NCI-H510A treated with DMSO at 0.1 percent for 48 hours (cell line): ENCODE measurements at regions not wholly inside any gene's neighbourhood (a gene's known extent, or its start where the extent isn't known, plus 50 kb on each side); places are given as distances from the start of the nearest gene placed in this dataset.

ENCODE experiments used
- DNase-seq: peaks from one replicate; lab custom pipeline; 2025; lab: John Stamatoyannopoulos, UW

DNA sequence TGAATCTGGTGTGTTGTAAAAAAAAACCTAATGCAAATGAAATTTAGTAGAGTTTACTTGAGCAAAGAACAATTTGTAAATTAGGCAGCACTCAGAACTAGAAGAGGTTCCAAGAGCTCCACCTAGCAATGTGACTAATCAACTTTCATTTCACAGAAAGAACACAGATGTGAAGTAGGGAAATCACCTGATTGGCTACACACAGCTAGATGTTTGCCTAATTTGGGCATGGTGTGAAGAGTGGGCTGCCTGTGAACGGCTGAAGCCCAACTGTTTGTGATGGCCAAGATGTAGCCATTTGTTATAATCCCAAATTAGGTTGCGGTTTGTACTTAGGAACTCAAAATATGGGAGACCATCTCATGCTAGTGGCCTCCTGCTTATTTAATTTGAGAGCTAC lies 724.4 kb upstream of the SLITRK5 start:
- DNase-seq, result no peak

DNA sequence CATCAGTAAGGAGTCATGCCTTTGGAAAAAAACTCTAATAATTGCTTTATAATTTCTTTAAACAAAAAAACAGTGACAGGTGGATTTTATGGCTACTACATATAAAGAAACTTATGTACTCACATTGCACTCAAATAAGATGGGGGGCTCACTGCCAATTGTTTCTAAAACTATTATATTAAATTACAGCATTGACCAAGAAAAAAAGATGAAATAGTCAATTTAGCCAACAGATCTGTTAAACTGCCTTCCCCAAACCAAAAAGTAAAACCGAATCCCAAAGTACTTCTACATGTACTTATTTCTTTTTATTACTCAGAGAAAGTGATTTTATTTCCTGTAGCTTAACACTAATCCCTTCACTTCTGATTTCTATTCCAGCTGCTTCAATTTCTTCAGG lies 716.8 kb upstream of the SLITRK5 start:
- no peak for DNase-seq

DNA sequence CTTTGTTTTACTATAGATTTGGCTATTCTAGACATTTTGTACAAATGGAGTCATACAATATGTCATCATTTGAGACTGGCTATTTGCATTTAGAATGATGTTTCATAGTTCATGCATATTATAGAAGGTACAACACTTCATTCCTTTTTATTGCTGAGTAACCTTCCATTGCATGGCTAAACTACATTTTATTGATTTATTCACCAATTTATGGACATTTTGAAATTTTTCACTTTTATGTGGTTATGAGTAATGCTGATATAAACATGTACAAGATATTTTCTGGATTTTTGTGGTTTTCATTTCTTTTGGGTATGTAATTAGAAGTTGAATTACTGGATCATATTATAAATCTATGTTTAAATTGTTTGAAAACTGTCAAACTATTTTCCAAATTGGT lies 710.3 kb upstream of the SLITRK5 start:
- DNase-seq, result no peak

DNA sequence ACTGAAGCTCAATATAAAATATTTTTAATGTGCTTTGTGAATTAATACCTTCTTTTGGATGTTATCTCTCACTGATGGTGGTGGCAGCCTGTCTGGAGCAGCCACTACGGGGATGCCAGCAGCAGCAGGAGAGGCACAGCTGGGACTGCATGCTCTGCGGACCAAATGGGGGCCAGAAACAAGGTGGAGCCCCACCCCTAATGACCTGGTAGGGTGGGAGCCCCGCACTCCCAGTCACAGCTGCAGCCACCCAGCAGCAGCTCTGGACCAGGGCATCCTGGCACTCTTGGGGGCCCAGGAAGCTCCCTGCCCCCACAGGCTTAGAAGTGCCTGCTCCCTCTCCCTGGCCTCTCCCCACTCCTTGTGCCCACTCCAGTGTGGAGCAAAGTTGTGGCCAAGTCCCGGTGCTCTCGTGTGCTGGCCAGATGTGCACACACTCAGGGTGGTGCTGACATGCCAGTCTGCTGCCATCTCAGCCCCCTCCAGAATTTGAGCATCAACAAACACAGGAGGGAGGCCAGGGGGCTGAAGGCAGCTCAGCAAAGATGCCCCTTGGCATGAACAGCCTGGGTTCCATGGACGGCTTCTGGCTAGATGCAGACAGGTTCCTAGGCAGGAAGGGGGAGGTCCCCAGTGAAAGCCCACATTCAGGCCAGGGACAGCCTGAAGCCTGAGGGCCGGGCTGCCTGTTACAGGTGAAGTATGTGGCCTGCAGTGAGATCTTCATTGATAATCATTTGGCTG lies 696.7 kb upstream of the SLITRK5 start:
- no peak for DNase-seq

DNA sequence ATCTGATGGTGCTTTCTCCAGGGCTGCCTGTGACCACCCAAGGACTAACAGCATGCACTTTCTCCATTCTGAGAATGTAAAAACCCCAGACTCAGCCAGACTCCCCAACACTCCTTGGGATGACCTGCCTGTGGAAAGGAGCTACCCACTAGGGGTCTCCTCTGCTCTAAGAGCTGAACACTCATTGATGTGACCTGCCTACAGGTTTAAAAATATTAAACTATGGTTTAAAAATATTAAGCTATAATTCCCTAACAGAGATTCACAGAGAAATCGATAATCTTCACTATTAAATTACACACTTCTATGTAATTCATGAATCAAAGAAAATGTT lies 696.2 kb upstream of the SLITRK5 start:
- DNase-seq, result no peak

DNA sequence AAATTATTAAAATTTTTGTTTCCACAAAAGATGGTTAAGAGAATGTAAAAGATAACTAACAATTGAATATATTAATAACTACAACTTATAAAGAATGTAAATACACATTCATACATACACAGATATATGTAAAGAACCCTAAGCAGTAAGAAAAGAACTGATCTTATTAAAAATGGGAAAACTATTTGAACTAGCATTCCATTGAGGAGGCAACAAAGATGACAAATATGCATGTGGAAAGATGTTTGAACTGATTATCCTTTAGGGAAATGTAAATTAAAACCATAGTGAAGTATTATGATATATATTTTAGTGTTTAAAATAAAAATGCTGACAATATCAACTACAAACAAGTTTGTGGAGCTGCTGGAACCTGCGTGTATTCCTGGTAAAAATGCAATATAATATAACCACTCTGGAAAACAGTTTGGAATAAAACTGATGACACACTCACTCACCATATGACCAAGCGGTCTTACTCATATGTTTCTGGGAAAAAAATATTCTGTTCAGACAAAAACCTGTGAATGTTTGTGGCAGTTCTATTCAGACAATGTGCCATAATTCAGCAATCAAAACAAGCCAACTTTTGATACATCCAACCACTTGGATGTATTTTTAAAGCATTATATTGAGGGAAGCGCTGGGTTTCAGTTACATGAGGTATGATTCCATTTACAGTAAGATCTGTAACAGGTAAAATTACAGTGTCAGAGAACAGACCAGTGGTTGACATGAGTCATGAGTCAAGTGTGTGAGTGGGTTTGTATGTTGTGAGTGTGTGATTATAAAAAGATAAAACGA lies 694.4 kb upstream of the SLITRK5 start:
- no peak for DNase-seq

DNA sequence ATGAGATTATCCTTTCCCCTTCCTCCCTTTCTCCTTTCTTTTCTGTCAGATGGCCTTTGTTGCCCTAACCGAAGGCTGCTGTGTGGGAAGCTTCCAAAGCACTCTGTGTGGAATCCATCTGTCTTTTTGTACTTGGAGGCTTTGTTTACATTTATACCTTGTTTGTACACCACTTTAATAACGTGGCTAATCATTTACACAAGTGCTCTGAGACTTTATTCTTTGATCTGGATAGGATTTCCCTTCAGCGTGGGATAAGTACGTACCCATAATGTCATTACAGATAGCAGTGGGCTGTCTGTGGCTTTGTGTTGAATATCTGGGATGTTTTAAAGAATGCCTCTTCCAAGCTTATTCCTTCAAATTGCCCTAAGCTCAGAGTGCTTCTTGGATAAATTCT lies 684.7 kb upstream of the SLITRK5 start:
- peak; percentile 84 for DNase-seq

DNA sequence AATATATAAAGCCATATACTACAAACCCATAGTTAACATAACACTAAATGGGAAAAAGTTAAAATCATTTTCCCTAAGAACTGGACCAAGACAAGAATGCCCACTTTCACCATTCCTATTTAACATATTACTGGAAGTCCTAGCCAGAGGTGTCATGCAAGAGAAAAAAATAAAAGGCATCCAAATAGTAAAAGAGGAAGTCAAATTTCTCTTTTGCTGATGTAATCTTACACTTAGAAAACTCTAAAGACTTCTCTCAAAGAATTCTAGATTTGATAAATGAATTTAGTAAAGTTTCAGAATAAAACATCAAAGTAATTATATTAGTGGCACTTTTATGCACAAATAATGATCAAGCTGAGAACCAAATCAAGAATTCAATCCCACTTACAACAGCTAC lies 678.9 kb upstream of the SLITRK5 start:
- DNase-seq, result no peak

DNA sequence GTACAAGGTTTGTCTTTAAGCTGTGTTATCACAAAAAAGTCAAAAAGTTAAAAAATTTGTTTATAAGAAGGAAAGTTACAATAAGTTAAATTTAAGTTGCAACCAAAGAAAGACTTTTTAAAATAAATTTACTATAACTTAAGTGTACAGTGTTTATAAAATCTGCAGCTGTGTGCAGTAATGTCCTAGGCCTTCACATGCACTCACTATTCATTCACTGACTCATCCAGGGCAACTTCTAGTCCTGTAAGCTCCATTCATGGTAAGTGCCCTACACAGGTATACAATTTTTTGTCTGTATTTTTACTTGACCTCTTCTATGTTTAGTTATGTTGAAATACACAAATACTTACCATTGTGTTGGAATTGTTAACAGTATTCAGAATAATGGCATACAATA lies 667.9 kb upstream of the SLITRK5 start:
- DNase-seq, result no peak

DNA sequence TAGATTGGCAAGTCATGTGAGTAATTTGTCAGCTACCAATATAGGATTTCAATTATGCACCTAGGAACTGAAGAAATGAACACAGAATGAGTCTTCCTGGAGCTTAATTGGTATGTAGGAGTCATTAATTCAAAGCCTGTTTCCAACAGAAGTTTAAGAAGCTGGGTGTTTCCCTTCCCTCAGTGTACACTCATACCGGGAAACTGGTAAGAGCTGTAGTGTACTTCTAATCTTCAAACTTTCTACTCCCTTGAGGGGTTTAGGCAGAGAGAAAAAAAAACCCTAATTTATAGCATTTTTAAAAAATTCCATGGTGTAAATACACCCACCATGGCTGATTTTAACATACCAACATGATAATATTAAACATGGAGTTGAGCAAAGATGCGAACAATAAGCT lies 665.7 kb upstream of the SLITRK5 start:
- no peak for DNase-seq

DNA sequence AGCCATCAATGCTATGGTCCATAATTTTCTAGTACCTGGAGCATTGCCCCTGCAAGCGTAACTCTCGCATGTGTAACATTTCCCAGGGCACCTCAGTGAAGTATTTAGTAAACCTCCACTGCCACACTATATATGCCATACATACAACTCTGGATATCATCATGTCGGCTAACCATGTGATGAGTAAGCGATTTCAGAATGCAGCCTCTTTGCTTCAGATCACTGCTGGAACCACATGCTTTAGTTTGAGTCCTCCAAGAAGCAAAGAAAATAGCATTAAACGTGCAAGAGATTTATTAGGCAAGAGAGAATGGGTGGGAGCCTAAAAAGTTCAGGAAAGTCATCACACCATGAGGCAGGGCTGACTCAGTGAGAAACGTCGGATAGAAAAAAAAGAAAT lies 635.6 kb upstream of the SLITRK5 start:
- no peak for DNase-seq

DNA sequence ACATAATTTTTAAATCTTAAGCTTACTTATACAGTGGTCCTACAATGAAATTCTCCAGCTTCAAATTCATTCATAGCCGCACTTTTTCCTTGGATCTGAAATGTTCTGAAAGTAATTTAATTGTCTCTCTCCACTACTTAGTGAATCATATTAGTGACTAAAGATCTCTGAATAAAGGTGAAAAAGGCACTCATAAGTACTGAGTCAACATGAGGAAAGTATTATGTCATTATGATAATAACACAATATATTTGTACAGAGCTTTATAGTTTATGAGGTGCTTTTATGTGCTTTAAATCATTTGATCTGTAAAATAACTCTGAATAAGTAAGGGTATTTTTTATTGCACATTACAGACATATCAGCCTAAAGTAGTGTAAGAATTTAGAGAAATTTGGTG lies 628.2 kb upstream of the SLITRK5 start:
- DNase-seq, result no peak

DNA sequence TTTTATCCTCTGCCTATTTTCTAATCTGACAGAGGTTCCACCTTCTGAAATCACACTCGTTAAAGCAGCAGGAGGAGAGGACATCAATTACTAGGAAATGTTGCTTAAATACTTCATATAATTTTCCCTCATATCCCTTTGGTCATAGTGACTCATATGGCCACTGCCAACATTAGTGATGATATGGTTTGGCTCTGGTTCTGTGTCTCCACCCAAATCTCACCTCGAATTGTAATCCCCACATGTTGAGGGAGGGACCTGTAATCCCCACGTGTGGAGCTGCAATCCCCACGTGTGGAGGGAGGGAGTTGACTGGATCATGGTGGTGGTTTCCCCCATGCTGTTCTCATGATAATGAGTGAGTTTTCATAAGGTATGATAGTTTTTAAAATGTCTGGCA lies 618.4 kb upstream of the SLITRK5 start:
- no peak for DNase-seq

DNA sequence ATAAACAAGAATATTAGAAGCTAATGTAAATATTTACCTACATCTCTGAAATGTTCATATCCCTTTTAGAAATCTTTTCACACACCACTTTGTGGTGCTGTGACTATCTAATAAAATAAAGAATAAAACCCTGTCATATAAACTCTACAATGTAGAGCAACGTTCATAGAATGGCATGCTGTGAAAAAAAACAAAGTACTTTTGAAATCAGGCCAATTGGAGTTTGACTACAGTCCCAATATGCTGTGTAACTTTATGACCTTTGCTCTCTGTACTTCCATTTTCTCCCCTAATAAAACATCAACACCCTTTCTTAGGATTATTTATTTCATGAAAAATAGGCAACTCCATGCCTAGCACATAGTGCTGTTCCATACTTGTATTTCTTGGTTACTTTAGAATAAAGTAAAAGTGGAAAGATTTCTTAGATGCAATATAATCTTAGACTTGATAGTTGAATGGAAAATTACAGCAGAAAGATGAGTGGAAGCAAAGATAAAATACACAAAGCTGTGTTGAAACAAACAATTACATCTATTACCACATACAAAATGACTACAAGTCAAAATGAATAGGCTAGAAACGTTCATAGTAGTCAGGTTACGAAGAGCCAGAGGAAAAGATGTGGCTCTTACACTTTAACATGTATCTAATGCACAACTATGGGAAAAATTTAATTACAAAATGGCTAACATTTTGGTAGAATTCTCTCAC lies 613.2 kb upstream of the SLITRK5 start:
- DNase-seq, result no peak

DNA sequence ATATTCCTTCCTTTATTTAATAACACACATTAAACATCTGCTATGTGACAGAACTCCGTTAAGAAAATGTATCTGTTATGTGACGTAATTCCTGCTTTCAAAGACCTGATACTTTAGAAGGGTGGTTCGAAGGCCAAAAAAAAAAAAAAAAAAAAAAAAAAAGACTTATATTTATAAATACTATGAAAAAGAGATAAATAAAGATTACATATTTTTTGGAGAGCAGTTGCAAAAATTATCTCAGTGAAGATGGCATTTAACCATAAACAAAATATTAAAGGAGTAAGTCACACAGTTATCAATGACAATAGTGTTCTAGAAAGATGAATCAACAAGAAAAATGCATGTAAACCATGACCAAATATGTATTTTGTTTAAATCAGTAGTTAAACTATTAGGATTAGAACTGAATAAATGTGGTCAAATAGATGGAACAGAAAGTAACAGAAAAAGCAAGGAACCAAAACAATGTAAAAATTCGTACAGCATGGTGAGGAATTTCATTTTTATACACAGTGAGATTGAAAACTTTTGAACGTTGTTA lies 612.3 kb upstream of the SLITRK5 start:
- DNase-seq, result no peak

DNA sequence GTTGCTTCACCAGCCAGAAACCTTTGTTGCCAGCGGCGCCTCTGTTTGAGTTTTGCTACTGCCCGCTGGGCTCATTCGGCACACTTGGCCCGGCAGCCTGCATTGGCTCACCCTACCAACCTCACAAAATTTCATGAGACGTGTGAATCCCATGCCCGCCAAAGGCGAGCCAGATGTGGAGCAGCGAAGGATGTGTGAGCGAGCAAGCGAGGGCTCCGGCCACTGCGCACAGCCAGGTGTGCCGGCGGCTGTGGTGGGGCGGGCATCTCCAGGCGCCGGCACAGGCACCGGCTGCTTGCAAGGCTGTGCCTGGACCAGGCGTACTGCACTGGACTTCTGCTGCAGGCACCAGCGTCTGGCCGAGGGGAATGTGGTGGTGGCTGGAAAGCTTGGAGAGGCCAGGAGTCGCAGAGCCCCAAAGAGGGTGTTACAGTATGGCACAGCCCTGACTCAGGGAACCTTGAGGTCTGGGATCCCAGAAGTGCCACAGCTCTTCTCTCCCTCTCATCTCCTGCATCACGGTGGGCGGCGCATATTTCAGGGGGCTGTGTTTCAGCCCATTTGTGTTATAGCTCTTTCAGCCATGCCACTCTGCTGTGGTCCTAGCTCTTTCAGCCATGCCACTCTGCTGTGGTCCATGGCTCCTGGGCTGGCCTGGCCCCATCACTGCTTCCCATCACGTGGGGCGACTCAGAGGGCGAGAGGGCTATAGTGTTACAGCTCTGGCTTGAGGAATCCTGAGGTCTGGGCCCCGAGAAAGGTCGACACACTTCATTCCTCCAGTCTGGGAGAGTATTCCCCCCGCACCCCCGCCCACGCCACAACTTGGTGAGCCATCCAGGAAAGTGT lies 592.0 kb upstream of the SLITRK5 start:
- DNase-seq, result no peak

DNA sequence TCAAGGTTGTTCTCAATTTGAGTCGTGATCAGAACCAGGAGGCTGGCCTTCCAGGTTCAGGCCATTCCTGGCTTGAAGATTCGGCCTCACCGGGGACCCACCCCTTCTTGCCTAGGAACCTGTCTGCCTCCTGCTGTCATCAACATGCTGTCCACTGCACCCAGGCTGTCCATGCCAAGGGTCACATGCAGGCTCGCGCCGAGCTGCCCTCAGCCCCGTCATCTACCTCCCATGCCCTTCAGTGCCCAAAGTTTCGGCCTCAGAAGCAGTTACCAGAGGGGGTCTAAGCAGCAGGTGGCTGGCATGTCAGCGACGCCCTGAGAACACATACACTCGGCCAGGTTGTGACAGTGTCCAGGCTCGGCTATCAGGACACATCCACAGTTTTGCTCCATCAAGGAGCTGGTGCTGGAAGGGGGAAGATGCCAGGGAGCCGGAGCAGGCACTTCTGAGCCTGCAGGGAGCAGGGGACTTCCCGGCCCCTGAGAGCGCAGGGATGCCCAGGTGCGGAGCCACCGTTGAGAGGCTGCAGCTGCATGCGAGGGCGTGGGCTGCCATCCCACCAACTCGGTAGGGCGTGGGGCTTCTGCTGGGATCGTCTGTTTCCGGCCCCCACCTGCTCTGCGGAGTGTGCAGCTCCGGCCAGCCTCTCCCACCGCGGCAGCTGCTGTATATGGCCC lies 590.9 kb upstream of the SLITRK5 start:
- no peak for DNase-seq

DNA sequence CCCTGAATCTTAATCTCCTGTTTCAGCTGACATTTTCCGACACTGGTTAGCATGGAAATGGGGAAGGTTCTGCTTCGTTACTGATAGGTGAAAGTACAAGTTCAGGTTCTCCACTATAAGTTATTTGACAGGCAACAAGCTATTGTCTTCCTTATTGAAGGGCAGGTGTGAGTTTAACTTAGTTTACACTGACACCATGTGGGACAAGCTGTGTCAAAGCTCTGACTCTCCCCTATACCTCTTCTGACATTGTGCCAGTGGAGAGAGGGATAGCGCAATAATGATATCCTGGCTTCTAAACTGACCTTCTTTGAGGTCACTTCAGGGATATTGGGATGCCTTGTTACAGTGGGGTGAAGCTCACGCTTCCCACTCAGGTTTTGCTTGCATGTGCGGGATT lies 587.0 kb upstream of the SLITRK5 start:
- DNase-seq, result no peak

DNA sequence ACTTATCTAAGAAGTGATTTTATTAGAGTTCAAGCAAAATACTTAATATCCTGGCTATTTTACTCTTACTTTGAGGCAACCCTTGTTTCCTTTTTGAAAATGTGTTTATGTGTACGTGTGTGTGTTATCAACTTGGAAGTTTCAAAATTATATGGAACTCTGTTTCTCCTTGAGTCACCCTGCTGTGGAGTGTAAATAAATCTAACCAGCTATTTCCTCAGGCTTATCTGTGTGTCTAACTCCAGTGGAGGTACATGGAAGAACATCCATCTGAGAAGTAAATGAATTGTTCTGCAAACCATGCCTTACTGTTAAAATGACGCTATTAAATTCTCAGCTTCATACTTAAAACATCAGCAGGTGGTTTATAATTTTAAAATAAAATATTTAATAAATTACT lies 583.4 kb upstream of the SLITRK5 start:
- DNase-seq, result no peak

DNA sequence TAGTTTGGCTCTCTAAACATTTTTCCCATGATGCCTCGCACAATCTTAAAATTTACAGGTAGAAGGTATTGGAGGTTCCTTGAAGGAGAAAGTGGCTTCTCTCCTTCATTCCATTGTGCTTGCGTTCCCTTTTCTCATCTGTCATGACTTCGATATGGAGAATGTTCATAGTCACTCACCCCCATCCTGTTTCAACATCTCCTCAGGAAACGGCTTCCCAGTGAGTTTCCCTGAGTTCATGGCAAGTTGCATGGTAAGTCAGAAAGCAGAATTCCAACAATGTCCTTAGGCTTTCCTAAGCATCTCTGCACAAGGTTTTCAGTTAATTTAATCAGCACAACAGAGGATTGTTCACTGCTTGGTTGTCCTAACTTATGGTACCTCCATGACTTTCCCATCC lies 581.8 kb upstream of the SLITRK5 start:
- DNase-seq, result no peak

DNA sequence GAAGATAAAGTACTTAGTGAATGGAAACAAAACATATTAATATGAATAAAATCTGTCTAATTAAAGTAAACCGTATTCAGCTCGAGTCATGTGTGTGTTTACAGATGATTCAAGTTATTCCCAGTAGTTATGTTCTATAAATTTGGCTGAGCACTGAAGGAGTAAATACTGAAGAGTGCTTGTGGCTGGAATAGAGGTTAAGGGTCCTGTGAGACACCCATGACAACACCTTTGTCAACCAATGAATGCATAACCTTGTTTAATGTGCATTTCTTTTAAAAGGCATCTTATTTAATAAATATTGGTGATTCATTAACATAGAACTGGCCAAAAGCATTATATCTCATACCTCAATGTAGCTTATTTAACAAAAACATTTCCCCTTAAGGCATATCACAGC lies 577.8 kb upstream of the SLITRK5 start:
- peak; percentile 13 for DNase-seq
